ENCODE measurements at regions not wholly inside any gene's neighbourhood (a gene's known extent, or its start where the extent isn't known, plus 50 kb on each side); places are given as distances from the start of the nearest gene placed in this dataset.

GRCh38 chr6:23534351-23534750 lies 591.7 kb upstream of the NRSN1 start:
- no peaks in the 10 kb centered on the region for H4K20me1 ChIP-seq (ENCODE audit: control insufficient read depth, extremely low read depth, insufficient read depth, low read length)
- H3K4me2 ChIP-seq (ENCODE audit: extremely low read depth, insufficient read depth, low read length) = no peak overlapping the region
- no peaks in the 10 kb centered on the region for H3K4me1 ChIP-seq (ENCODE audit: control insufficient read depth, extremely low read depth, insufficient read depth, low read length)
- TF ChIP-seq EZH2 (IDR thresholded peaks at IDR 0.05; ENCODE audit: low read length, missing control alignments) (no peak), CTCF (conservative IDR thresholded peaks at IDR 0.05 in 1 of 2, IDR thresholded peaks at IDR 0.05 in 1 of 2; ENCODE audit: low read depth in 1 of 2, low read length in 2 of 2) (no peak)
- no peaks in the 10 kb centered on the region for H3K27me3 ChIP-seq (ENCODE audit: control insufficient read depth, insufficient read depth, low read length)
- no peak for DNase-seq (ENCODE audit: low read depth in 2 of 2)
- no peak overlapping the region for H3K9ac ChIP-seq (ENCODE audit: insufficient read depth, low read length)
- H3K79me2 ChIP-seq (ENCODE audit: control insufficient read depth, insufficient read depth, low read length) = no peaks in the 10 kb centered on the region
- no peak overlapping the region for H3K4me3 ChIP-seq (replicated peaks in 1 of 4; ENCODE audit: control extremely low read depth in 1 of 4, insufficient read depth in 1 of 4, low read depth in 3 of 4, low read length in 4 of 4)
- no peaks in the 10 kb centered on the region for H3K9me3 ChIP-seq (ENCODE audit: control insufficient read depth, insufficient read depth, low read depth, low read length)
- no peak overlapping the region for H2AFZ ChIP-seq (ENCODE audit: low read length)
- H3K27ac ChIP-seq (ENCODE audit: insufficient read depth, low read length) = no peak overlapping the region
- H3K36me3 ChIP-seq (ENCODE audit: control insufficient read depth, insufficient read depth, low read length) = no peaks in the 10 kb centered on the region

GRCh38 chr6:23535101-23535500 lies 590.9 kb upstream of the NRSN1 start:
- H3K27ac ChIP-seq (ENCODE audit: insufficient read depth, low read length) = no peak overlapping the region
- no peaks in the 10 kb centered on the region for H3K9me3 ChIP-seq (ENCODE audit: control insufficient read depth, insufficient read depth, low read depth, low read length)
- H4K20me1 ChIP-seq (ENCODE audit: control insufficient read depth, extremely low read depth, insufficient read depth, low read length) = no peaks in the 10 kb centered on the region
- no peak for TF ChIP-seq EZH2 (IDR thresholded peaks at IDR 0.05; ENCODE audit: low read length, missing control alignments)
- TF ChIP-seq CTCF (conservative IDR thresholded peaks at IDR 0.05 in 1 of 2, IDR thresholded peaks at IDR 0.05 in 1 of 2; ENCODE audit: low read depth in 1 of 2, low read length in 2 of 2) = no peak
- no peak overlapping the region for H3K4me2 ChIP-seq (ENCODE audit: extremely low read depth, insufficient read depth, low read length)
- H3K79me2 ChIP-seq (ENCODE audit: control insufficient read depth, insufficient read depth, low read length) = no peaks in the 10 kb centered on the region
- no peak overlapping the region for H2AFZ ChIP-seq (ENCODE audit: low read length)
- no peaks in the 10 kb centered on the region for H3K27me3 ChIP-seq (ENCODE audit: control insufficient read depth, insufficient read depth, low read length)
- no peaks in the 10 kb centered on the region for H3K36me3 ChIP-seq (ENCODE audit: control insufficient read depth, insufficient read depth, low read length)
- DNase-seq (ENCODE audit: low read depth in 2 of 2) = no peak
- no peaks in the 10 kb centered on the region for H3K4me1 ChIP-seq (ENCODE audit: control insufficient read depth, extremely low read depth, insufficient read depth, low read length)
- H3K4me3 ChIP-seq (replicated peaks in 1 of 4; ENCODE audit: control extremely low read depth in 1 of 4, insufficient read depth in 1 of 4, low read depth in 3 of 4, low read length in 4 of 4) = no peak overlapping the region
- no peak overlapping the region for H3K9ac ChIP-seq (ENCODE audit: insufficient read depth, low read length)

GRCh38 chr6:23537828-23538227 lies 588.2 kb upstream of the NRSN1 start:
- Histone ChIP-seq H4K20me1 (ENCODE audit: control insufficient read depth, extremely low read depth, insufficient read depth, low read length) (no peaks in the 10 kb centered on the region), H2AFZ (ENCODE audit: low read length) (no peak overlapping the region), H3K79me2 (ENCODE audit: control insufficient read depth, insufficient read depth, low read length) (no peaks in the 10 kb centered on the region), H3K36me3 (ENCODE audit: control insufficient read depth, insufficient read depth, low read length) (no peaks in the 10 kb centered on the region), H3K4me2 (ENCODE audit: extremely low read depth, insufficient read depth, low read length) (no peak overlapping the region), H3K4me1 (ENCODE audit: control insufficient read depth, extremely low read depth, insufficient read depth, low read length) (no peaks in the 10 kb centered on the region), H3K4me3 (replicated peaks in 1 of 4; ENCODE audit: control extremely low read depth in 1 of 4, insufficient read depth in 1 of 4, low read depth in 3 of 4, low read length in 4 of 4) (no peak overlapping the region), H3K27me3 (ENCODE audit: control insufficient read depth, insufficient read depth, low read length) (no peaks in the 10 kb centered on the region), H3K9ac (ENCODE audit: insufficient read depth, low read length) (no peak overlapping the region), H3K9me3 (ENCODE audit: control insufficient read depth, insufficient read depth, low read depth, low read length) (no peaks in the 10 kb centered on the region), H3K27ac (ENCODE audit: insufficient read depth, low read length) (no peak overlapping the region)
- TF ChIP-seq EZH2 (IDR thresholded peaks at IDR 0.05; ENCODE audit: low read length, missing control alignments) = no peak
- TF ChIP-seq CTCF (conservative IDR thresholded peaks at IDR 0.05 in 1 of 2, IDR thresholded peaks at IDR 0.05 in 1 of 2; ENCODE audit: low read depth in 1 of 2, low read length in 2 of 2) = no peak
- no peak for DNase-seq (ENCODE audit: low read depth in 2 of 2)
